A549 (cell line): ENCODE measurements at regions not wholly inside any gene's neighbourhood (a gene's known extent, or its start where the extent isn't known, plus 50 kb on each side); places are given as distances from the start of the nearest gene placed in this dataset.

Source experiments
- CEBPB ChIP-seq, 2 experiments: fragments of >200 bp in 1 of 2; sonication (Bioruptor Twin) in 1 of 2; formaldehyde crosslinking in 1 of 2; IDR thresholded peaks; 2 replicates each; pipeline ENCODE4 v1.6.1; 2012 to 2016
- CHD2 ChIP-seq: fragments of 150-350 bp; IDR thresholded peaks from 2 replicates; pipeline ENCODE4 v1.6.1; 2014; ENCODE audit warnings: low read length; ENCODE audit not compliant: partially characterized antibody
- CHD4 ChIP-seq: fragments of 200-600 bp; sonication (generic); IDR thresholded peaks from 2 replicates; pipeline ENCODE4 v1.6.1; 2016; ENCODE audit warnings: antibody characterized with exemption, mild to moderate bottlenecking, borderline replicate concordance
- CTCF ChIP-seq: fragments of >200 bp; sonication (Bioruptor Twin); formaldehyde crosslinking; IDR thresholded peaks from 3 replicates; pipeline ENCODE4 v1.5.1; 2016
- KDM5A ChIP-seq: fragments of 200-600 bp; sonication (generic); IDR thresholded peaks from 2 replicates; pipeline ENCODE4 v1.6.1; 2016; ENCODE audit warnings: antibody characterized with exemption, mild to moderate bottlenecking
- POLR2A ChIP-seq: IDR thresholded peaks from 2 replicates; pipeline ENCODE4 v1.6.1; 2012; ENCODE audit warnings: mild to moderate bottlenecking, low read length
- REST ChIP-seq: fragments of 200-600 bp; sonication (generic); IDR thresholded peaks from 2 replicates; pipeline ENCODE4 v1.6.1; 2016; ENCODE audit warnings: antibody characterized with exemption, mild to moderate bottlenecking, moderate library complexity
- SMC3 ChIP-seq: fragments of >200 bp; sonication (Bioruptor Twin); formaldehyde crosslinking; IDR thresholded peaks from 3 replicates; pipeline ENCODE4 v1.6.1; 2018; ENCODE audit warnings: inconsistent platforms
- SREBF2 ChIP-seq: fragments of 450-650 bp; IDR thresholded peaks from 2 replicates; pipeline ENCODE4 v1.6.1; 2014; ENCODE audit warnings: mild to moderate bottlenecking, moderate library complexity

GRCh38 chr1:8077120-8077573, 51.0 kb upstream of the ERRFI1 start:
- TF ChIP-seq CTCF: no peak
- TF ChIP-seq POLR2A: no peak
- TF ChIP-seq CHD2: no peak
- no peak for TF ChIP-seq SMC3
- TF ChIP-seq KDM5A: no peak
- no peak for TF ChIP-seq CEBPB (IDR thresholded peaks at IDR 0.05)
- no peak for TF ChIP-seq CHD4
- no peak for TF ChIP-seq REST
- TF ChIP-seq SREBF2: no peak
